Activated T-helper 17 cell treated with anti-CD3 and anti-CD28 coated beads, Interleukin-2, amount 50 U/mL, for 72 hours (primary cell): ENCODE measurements at regions not wholly inside any gene's neighbourhood (a gene's known extent, or its start where the extent isn't known, plus 50 kb on each side); places are given as distances from the start of the nearest gene placed in this dataset.

Experiments used
- ATAC-seq: fragments of 150-1000 bp; cut with Tn5 transposase; replicated peaks from 2 replicates; pipeline ENCODE4 v1.10.0; 2021; ENCODE audit warnings: mild to moderate bottlenecking, moderate library complexity
- H3K27ac Mint-ChIP-seq: one replicate; pipeline ENCODE4 v1.8.0; 2022; ENCODE audit warnings: mixed read lengths
- H3K27me3 Mint-ChIP-seq: one replicate; pipeline ENCODE4 v1.8.0; 2022; ENCODE audit warnings: mixed read lengths
- H3K36me3 Mint-ChIP-seq: one replicate; pipeline ENCODE4 v1.8.0; 2022; ENCODE audit warnings: low read depth, mild to moderate bottlenecking, mixed read lengths
- H3K4me1 Mint-ChIP-seq: one replicate; pipeline ENCODE4 v1.8.0; 2022; ENCODE audit warnings: mixed read lengths
- H3K4me3 Mint-ChIP-seq: one replicate; pipeline ENCODE4 v1.8.0; 2022; ENCODE audit warnings: mild to moderate bottlenecking, mixed read lengths
- H3K9me3 Mint-ChIP-seq: one replicate; pipeline ENCODE4 v1.8.0; 2022; ENCODE audit warnings: mixed read lengths

DNA sequence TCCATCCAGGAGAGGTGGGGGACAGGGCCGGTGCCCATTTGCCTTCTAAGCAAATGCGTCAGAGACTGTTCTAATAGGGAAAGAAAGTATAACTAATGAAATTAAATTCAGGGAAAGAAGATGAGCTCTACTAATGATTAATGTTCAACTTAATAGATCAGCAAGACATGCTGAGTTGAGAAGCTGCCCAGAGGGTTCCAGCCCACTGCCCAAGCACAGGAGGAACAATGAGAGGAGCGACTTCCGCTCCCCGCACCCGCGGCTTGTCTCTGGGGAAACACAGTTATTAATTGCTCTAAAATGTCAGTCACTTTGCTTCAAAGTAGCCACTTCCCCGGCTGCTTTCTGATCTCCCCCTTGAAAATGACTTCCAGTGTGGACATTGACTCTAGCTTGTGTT is 331.3 kb downstream of the UQCRFS1 start:
- Mint-ChIP-seq H3K4me3 (no peak overlapping the region), H3K36me3 (no peaks in the 10 kb centered on the region), H3K27me3 (peaks cover 8% of the 10 kb centered on the region), H3K4me1 (no peaks in the 10 kb centered on the region), H3K9me3 (no peaks in the 10 kb centered on the region), H3K27ac (no peak overlapping the region)
- no peak for ATAC-seq

DNA sequence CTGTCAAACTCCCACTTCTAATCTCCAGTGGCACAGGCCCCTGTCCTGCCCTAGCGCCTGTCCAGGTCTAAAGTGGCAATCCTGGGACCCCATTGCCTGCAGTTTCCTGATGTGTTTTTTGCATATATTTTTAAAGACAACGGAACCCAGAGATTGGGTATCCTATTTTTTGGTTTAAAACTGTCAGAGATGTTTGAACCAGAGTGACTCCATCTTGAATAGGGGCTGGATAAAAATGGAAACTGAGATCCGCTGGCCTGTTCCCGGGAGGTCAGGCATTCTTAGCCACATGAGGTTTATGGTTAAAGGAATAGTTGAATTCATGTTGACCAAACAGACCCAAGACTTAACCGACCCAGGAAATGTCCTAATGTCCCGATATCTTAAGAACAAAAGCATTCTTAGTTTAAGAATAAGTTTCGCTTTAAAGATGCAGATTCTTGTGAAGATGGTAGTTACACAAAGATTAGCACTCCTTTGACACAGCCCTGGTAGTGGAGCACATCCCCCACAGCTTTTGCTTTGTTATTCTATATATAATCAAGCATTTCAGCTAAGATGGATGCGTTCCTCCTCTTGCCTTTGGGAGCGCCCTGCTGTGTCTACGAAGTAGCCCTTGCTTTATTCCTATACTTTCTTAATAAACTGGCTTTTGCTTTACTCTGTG is 332.1 kb downstream of the UQCRFS1 start:
- no peaks in the 10 kb centered on the region for H3K4me1 Mint-ChIP-seq
- peaks cover 8% of the 10 kb centered on the region for H3K27me3 Mint-ChIP-seq
- no peaks in the 10 kb centered on the region for H3K36me3 Mint-ChIP-seq
- no peak for ATAC-seq
- H3K4me3 Mint-ChIP-seq: no peak overlapping the region
- H3K9me3 Mint-ChIP-seq: no peaks in the 10 kb centered on the region
- no peak overlapping the region for H3K27ac Mint-ChIP-seq

DNA sequence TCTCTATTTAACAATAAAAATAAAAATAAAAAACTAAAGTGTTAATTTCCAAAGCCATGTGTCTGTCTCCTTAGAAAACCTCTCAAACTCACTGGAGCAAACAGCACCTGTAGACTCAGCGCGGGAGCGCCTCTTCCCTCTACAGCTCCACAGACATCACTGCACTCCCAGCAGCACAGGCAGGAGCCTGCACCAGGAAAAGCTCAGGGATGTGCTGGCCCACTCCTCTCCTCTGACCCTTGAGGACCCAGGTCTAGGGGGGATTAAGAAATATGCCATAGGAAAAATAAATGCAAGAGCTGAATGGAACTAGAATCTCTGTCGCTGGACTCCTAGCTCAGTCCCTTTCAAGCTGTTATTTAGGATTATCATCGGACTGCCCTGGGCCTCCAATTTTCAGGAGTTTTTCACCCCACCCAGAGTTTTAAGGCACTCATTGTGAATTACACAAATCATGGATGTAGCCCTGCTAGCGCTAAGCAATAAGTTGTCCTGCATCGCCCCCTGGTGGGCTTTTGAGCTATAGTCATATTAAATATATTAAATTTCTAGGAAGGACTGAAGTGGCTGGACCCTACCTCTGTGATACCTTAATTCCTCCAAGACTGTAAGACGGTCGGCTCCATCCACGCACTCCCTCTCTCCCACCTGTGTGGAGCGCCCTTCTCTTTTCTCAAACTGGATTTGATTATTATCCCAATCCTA is 333.9 kb downstream of the UQCRFS1 start:
- Mint-ChIP-seq H3K9me3 (no peaks in the 10 kb centered on the region), H3K27me3 (peaks cover 5% of the 10 kb centered on the region), H3K36me3 (no peaks in the 10 kb centered on the region), H3K4me3 (no peak overlapping the region), H3K4me1 (no peaks in the 10 kb centered on the region), H3K27ac (no peak overlapping the region)
- peak; percentile 55 for ATAC-seq

DNA sequence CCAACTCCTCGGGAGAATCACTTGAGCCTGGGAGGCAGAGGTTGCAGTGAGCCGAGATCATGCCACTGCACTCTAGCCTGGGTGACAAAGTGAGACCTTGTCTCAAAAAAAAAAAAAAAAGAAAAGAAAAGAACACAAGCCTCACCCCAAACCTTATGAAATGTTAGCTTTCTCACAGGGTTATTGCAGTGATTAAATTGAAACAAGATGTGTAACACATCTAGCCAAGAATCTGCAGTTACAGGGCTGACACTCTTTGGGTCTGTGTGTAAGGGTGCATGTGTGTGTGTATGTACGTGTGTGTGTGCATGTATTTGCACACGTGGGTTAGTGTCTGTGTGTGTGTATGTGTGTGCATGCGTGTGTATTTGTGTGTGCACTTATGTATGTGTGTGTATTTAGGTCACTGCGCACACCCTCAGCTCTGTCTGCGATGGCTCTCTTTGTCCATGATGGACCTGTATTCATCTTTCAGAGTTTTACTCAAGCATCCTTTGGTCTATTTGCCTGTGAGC is 336.3 kb downstream of the UQCRFS1 start:
- Mint-ChIP-seq H3K27me3 (no peaks in the 10 kb centered on the region), H3K9me3 (no peaks in the 10 kb centered on the region), H3K4me1 (no peaks in the 10 kb centered on the region), H3K36me3 (no peaks in the 10 kb centered on the region), H3K4me3 (no peak overlapping the region), H3K27ac (no peak overlapping the region)
- ATAC-seq: no peak

DNA sequence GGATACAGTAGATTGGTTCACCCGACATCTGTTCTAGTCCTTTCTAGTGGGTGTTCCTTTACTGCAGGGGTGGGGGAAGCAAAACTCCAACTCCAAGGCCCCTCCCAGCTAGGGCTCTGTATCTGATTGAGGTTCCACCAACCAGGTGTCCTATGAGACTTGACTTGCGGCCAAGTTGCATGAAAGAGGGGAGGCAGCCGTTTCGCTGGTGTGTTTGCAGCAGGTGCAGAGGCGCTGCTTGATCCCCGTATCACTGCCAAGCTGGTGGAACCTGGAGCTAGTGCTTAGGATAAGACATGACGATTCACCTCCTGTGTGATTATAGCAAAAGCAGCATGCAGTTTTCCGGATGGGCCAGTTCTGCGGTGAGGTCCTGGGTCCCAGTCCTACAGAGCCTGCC is 338.2 kb downstream of the UQCRFS1 start:
- peaks cover 3% of the 10 kb centered on the region for H3K27me3 Mint-ChIP-seq
- ATAC-seq: no peak

DNA sequence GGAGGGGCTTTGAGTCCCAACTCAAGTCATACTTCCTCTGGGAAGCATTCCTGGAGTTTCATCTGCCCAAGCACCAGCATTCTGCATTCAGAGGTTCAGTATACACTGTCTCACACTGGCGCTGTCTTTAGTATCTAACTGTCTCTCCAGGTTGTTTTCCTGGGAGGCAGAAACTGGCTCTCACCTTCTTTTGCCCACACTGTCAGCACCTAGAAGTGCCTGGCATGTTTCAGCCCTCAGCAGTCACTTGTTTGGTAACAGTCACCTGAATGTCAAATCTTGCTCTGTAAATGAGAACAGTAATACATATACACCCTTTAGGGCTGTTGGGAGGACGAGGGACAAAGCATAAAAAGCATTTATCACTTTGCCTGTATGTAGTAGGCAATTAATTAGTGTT is 339.6 kb downstream of the UQCRFS1 start:
- Mint-ChIP-seq H3K4me3 (no peak overlapping the region), H3K27me3 (peaks cover 9% of the 10 kb centered on the region), H3K27ac (no peak overlapping the region), H3K4me1 (no peaks in the 10 kb centered on the region), H3K9me3 (peaks cover 5% of the 10 kb centered on the region), H3K36me3 (no peaks in the 10 kb centered on the region)
- no peak for ATAC-seq

More for the DNA sequence above, 338.2 kb downstream of the UQCRFS1 start:
- H3K9me3 Mint-ChIP-seq: no peaks in the 10 kb centered on the region
- H3K4me3 Mint-ChIP-seq: no peak overlapping the region
- no peaks in the 10 kb centered on the region for H3K4me1 Mint-ChIP-seq
- no peaks in the 10 kb centered on the region for H3K36me3 Mint-ChIP-seq
- no peak overlapping the region for H3K27ac Mint-ChIP-seq

DNA sequence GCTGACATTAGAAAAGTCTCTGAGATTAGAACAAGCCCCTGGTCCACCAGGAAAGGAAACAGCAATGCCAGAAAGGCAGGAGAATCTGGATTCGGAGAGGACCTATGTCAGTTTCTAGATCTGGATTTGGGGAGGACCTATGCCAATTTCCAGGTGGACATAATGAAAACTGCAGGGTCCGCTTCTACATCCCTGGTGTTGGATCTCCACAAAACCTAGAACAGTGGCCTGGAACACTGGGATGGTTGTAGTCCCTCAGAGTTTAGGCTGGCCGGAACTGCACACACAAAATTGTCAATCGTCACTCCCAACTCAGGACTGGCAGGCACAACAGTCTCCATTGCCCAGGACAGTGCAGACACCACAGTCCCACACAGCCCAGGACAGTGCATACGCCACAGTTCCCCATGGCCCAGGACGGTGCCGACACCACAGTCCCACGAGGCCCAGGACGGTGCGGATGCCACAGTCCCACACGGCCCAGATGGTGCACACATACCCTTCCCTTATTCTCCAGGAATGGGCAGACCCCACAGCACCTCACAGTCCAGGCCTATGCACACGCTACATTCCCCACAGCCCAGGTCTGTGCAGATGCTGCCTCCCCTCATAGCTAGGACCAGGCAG is 341.7 kb downstream of the UQCRFS1 start:
- H3K4me1 Mint-ChIP-seq: no peaks in the 10 kb centered on the region
- no peak for ATAC-seq
- peaks cover 5% of the 10 kb centered on the region for H3K9me3 Mint-ChIP-seq
- H3K27ac Mint-ChIP-seq: no peak overlapping the region
- peaks cover 11% of the 10 kb centered on the region for H3K27me3 Mint-ChIP-seq
- no peaks in the 10 kb centered on the region for H3K36me3 Mint-ChIP-seq
- H3K4me3 Mint-ChIP-seq: no peak overlapping the region

DNA sequence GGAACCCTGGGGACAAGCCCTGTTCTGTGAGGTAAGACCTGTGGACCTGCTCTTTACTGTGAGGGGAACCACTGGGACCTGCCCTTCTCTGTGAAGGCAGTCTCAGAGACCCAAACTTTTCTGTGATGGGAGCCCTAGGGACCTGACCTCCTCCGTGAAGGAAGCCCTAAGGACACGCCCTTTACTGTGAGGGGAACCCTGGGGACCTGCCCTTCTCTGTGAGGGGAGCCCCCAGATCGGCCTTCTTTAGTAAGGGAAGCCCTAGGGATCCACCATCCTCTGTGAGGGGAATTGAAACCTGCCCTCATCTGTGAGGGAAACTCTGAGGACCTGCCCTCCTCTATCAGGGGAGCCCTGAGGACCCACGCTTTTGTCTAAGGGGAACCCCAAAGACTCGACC is 343.5 kb downstream of the UQCRFS1 start:
- Mint-ChIP-seq H3K4me3 (no peak overlapping the region), H3K27me3 (peaks cover 11% of the 10 kb centered on the region), H3K36me3 (no peaks in the 10 kb centered on the region), H3K27ac (no peak overlapping the region), H3K9me3 (peaks cover 5% of the 10 kb centered on the region), H3K4me1 (no peaks in the 10 kb centered on the region)
- no peak for ATAC-seq

DNA sequence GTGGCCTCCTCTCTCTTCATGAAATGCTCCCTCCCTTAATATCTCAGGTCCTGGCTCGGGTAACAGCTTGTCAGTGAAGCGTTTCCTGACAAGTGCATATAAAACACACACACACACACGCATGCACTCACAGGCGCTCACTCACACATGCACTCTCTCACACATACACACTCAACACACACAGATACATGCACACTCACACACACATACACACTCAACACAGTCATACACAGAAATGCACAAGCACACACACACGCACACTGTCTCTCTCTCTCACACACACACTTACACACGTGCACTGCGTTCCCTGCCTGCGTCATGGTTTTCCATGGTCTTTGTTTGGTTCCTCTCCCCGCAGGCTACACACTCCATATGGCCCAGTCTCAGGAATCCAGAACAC is 344.1 kb downstream of the UQCRFS1 start:
- no peak for ATAC-seq
- Mint-ChIP-seq H3K27me3 (peaks cover 11% of the 10 kb centered on the region), H3K36me3 (no peaks in the 10 kb centered on the region), H3K4me3 (no peak overlapping the region), H3K4me1 (no peaks in the 10 kb centered on the region), H3K9me3 (peaks cover 5% of the 10 kb centered on the region), H3K27ac (no peak overlapping the region)

DNA sequence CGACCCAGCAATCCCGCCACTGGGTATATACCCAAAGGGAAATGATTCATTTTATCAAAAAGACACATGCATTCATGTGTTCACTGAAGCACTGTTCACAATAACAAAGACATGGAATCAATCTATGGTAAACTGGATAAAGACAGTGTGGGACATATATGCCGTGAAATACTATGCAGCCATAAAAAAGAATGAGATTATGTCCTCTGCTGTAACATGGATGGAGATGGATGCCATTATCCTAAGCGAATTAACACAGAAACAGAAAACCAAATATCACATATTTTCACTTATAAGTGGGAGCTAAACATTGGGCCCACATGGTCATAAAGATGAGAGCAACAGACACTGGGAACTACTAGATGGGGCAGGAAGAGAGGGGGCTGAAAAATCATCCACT is 345.0 kb downstream of the UQCRFS1 start:
- Mint-ChIP-seq H3K4me3 (no peak overlapping the region), H3K9me3 (peaks cover 5% of the 10 kb centered on the region), H3K36me3 (no peaks in the 10 kb centered on the region), H3K27me3 (peaks cover 11% of the 10 kb centered on the region), H3K4me1 (no peaks in the 10 kb centered on the region), H3K27ac (no peak overlapping the region)
- ATAC-seq: no peak

DNA sequence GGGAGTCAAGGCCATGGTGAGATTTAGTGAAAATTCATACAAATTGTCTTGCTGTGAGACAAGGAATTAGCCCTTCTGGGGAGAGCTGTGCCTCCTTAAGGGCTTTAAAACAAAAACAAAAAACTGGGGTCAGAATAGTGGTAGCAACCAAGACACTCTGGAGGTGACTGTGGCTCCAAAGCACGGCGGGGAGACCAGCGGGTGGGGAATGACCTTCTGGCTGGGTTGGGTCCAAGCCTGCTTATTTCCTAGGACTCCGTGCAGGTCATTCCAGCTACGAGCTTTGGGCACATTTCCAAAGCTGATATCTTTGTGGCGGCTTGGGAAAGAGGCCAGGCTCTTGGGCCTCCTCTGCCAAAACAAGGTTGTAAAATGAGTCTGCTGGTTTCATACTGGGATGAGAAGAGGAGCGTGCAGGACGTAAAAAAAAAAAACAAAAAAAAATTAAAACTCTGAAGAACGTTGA is 348.3 kb downstream of the UQCRFS1 start:
- no peak for ATAC-seq
- Mint-ChIP-seq H3K27me3 (peaks cover 12% of the 10 kb centered on the region), H3K36me3 (no peaks in the 10 kb centered on the region), H3K4me1 (no peaks in the 10 kb centered on the region), H3K27ac (no peak overlapping the region), H3K9me3 (peaks cover 5% of the 10 kb centered on the region), H3K4me3 (no peak overlapping the region)

DNA sequence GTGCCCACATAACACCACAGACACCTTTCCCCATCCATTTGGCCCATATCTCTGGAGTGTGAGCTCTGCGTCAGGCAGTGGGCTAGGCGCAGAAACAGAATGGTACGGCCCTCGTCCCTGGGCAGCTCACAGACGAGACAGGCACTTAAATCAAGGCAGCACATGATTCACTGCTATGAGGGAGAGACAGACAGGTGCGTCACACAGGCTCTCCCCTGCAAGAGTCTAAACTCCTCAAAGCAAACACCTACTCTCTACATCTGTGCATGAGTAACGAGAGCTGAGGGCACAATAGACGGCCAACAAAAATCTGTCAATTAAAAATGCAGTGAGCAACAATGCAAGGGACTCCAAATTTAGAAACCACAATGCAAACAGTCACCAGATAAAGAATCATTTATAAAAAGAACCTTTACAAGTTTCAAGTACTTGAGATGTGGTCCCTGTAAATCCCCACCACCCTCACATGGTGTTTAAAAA is 348.9 kb downstream of the UQCRFS1 start:
- Mint-ChIP-seq H3K4me3 (no peak overlapping the region), H3K9me3 (peaks cover 4% of the 10 kb centered on the region), H3K27me3 (peaks cover 11% of the 10 kb centered on the region), H3K36me3 (no peaks in the 10 kb centered on the region), H3K4me1 (no peaks in the 10 kb centered on the region), H3K27ac (no peak overlapping the region)
- no peak for ATAC-seq

DNA sequence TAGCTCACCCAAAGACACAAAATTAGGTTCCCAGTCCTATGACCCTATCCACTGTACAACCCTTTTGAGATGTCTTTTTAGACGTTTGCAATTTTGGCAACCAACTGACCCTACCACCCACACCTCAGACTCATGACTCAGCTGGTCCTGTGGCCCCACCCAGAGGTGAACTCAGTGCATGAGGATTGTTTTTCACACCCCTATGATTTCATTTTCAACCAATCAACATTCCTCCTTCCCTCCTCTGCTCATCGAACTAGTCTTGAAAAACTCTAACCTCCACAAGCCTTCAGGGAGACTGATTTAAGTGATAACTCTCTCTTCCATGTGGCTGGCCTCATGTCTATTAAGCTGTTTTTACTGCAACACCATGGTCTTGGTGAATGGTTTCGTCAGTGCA is 350.7 kb downstream of the UQCRFS1 start:
- Mint-ChIP-seq H3K9me3 (no peaks in the 10 kb centered on the region), H3K36me3 (no peaks in the 10 kb centered on the region), H3K4me3 (no peak overlapping the region), H3K27me3 (peaks cover 6% of the 10 kb centered on the region), H3K27ac (no peak overlapping the region), H3K4me1 (no peaks in the 10 kb centered on the region)
- ATAC-seq: no peak

DNA sequence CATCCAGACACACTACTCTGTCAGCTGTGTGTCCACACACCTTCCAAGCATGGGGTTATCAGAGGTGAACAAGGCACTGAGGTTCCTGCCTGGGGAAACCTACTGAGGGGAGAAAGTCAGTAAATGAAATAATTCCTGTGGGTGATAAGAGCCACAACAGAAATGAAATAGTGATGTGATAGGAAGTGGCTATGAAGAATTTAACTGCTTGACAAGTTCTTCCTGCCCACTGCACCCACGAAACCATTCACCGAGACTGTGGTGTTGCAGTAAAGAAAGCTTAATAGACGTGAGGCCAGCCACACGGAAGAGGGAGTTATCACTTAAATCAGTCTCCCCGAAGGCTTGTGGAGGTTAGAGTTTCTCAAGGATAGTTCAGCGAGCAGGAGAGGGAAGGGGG is 353.1 kb downstream of the UQCRFS1 start:
- ATAC-seq: no peak
- no peak overlapping the region for H3K27ac Mint-ChIP-seq
- H3K36me3 Mint-ChIP-seq: no peaks in the 10 kb centered on the region

DNA sequence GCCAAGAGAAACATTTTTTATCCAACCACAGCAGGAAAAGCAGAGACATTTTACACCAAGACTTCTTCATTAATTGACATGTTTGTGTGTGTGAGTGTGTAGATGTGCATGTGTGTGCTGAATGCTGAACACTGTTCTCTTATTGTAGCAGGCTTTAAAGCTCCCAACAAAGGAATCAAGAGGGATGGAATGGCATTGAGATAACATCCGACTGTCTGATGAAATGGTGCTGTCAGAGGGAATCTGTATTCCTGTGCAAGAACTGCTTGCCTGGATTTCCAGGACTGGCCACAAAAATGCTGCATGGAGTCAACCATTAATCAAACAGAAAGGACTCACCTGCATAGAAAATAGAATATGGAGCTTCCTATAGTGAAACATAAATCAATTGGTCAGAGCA is 354.0 kb downstream of the UQCRFS1 start:
- Mint-ChIP-seq H3K9me3 (peaks cover 12% of the 10 kb centered on the region), H3K27me3 (peaks cover 6% of the 10 kb centered on the region), H3K4me3 (no peak overlapping the region), H3K36me3 (no peaks in the 10 kb centered on the region), H3K27ac (no peak overlapping the region), H3K4me1 (no peaks in the 10 kb centered on the region)
- ATAC-seq: no peak

More for the DNA sequence above, 353.1 kb downstream of the UQCRFS1 start:
- H3K4me1 Mint-ChIP-seq: no peaks in the 10 kb centered on the region
- H3K9me3 Mint-ChIP-seq: peaks cover 5% of the 10 kb centered on the region
- no peak overlapping the region for H3K4me3 Mint-ChIP-seq
- H3K27me3 Mint-ChIP-seq: peaks cover 3% of the 10 kb centered on the region
